Stimulated activated CD4-positive, alpha-beta T cell treated with anti-CD3 and anti-CD28 coated beads, Interleukin-1b, Interleukin-23, amount 100 ng/mL, for 4 hours (primary cell): ENCODE measurements at regions not wholly inside any gene's neighbourhood (a gene's known extent, or its start where the extent isn't known, plus 50 kb on each side); places are given as distances from the start of the nearest gene placed in this dataset.
"Not testable (repeated sequence)": the region's sequence is repeated elsewhere in the genome, so short reads cannot be mapped to it uniquely, and the experiment has no call there.

Experiments
- DNase-seq, 2 donors: peaks; one replicate each; pipeline ENCODE4 v3.0.0-alpha.2; 2020; ENCODE audit warnings: low read depth in 2 of 2

DNA sequence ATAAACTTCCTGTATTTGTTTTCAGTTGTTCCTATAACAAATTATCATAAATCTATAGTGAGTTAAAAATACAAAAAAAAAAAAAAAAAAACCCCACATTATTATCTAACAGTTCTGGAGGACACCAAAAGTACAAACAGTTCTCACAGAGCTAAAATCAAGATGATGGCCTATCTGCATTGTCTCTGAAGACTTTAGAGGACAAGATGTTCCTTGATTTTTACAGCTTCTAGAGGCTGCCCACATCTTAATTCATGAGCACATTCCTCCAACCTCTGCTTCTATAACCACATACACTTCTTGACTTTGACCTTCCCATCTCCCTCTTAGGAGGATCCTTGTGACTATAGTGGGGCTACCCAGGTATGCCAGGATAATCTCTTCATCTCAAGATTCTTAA is 806.1 kb downstream of the LTN1 start:
- DNase-seq: no peak

DNA sequence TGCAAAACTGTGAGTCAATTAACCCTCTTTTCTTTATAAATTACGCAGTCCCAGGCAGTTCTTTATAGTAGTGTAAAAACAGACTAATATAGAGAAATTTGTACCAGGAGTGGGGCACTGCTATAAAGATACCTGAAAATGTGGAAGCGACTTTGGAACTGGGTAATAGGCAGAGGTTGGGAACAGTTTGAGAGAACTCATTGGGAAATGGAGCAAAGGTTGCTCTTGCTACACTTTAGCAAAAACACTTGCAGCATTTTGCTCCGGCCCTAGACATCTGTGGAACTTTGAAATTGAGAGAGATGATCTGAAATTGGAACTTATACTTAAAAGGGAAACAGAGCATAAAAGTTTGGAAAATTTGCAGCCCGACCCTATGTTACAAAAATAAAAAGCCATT is 810.9 kb downstream of the LTN1 start:
- DNase-seq: no peak

DNA sequence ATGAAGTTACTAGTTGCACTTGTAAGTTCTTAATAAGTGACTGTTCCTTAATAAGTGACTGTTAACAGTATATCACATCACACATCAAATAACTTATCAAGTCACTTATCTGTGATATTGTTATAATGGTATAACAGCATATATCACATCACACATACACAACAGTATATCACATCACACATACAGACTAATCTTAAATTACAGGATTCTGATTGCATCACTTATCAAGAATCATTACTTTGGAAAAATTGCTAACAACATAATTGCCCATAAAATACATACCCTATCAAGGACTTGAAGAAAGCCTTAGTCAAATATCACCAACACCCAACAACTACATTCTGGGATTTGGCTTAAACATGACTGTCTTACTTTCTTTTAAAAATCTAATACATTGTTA is 813.5 kb downstream of the LTN1 start:
- no peak for DNase-seq

DNA sequence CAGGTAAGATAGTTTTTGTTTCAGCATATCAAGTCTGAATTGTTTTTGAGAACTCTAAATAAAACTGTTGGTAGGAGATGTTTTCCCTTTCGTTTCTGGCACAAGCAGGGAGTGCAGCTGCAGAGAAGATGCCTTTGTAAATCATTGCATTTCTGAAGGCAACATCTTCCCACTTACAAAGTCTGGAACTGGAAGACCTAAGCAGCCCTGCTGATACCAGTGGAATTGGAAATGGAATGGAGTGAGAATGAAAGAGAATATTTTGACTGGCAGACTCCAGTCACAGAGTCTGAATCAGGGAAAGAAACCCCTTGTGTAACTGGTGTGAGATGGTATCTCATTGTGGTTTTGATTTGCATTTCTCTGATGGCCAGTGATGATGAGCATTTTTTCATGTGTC is 815.6 kb downstream of the LTN1 start:
- DNase-seq: no peak

DNA sequence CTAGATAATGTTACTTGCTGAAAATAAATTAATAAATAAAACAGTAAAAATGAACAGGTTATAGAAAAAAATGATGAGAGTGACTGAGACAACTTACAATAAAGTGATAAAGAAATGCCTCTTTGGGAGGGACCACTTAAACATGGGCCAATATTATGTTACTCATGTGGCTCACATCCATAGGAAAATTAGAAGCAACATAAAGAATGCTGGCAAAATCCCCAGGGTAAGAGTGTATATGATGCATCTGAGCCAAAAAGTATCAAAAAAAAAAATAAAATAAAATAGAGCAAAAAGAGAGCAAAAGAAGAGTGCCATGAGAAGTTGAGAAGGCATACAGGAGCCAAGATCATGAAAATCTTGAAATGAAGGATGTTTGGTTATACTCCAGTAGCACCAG is 818.0 kb downstream of the LTN1 start:
- no peak for DNase-seq

DNA sequence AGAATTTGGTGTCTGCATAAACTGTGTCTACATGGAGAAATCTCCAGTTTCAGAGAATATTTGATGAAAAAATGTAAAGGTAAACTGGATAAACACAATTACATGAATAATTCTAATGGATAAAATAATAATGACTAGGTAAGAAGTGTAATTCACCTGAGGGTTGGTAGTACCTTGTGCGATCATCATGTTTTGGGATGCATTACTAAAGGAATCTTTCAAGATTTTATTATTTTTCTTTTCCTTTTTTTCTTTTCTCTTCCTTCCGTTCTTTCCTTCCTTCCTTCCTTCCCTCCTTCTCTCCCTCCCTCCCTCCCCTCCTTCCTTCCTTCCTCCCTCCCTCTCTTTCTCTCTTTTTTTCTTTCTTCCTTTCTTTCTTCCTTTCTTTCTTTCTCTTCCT is 818.7 kb downstream of the LTN1 start:
- no peak for DNase-seq

DNA sequence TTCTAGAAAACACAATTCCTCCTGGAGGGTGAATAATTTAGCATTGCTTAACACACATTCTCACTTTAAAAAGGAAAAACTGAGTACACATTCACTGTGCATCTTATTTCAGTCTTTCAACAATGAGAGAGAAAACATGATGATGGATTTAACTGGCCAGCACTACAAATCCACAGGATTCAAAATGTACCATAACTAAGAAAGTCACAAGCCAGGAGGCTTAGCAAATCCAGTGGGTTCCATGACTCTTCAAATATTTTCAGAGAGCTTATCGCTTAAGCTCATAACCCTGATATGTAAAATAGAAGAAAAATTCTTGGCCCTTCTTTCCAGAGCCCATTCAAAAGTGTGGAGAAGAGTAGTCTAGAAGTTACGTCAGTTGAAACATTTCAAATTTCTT is 820.3 kb downstream of the LTN1 start:
- no peak for DNase-seq

DNA sequence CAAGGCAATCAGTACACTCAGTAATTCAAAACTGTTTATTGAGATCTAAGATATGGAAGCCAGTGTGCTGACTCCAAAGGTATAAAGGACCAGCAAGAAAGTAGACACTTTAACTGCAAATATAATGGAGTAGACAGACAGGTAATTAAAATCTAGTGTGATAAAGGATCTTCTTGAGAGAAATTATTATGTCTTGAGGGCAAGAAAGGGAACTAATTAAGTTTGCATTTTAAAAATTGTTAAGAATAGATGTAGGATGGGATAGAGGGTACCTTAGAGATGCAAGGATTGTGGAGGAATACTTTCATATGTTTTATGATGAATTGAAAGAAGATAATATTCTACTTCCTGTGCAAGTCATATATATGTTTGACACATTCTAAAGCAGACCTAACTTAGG is 825.3 kb downstream of the LTN1 start:
- no peak for DNase-seq

DNA sequence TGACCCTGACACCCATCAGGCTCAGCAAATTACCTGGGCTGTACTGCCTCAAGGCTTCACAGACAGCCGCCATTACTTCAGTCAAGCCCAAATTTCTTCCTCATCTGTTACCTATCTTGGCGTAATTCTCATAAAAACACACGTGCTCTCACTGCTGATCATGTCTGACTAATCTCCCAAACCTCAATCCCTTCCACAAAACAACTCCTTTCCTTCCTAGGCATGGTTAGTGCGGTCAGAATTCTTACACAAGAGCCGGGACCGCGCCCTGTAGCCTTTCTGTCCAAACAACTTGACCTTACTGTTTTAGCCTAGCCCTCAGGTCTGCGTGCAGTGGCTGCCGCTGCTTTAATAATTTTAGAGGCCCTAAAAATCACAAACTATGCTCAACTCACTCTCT is 828.2 kb downstream of the LTN1 start:
- not testable (repeated sequence) for DNase-seq

DNA sequence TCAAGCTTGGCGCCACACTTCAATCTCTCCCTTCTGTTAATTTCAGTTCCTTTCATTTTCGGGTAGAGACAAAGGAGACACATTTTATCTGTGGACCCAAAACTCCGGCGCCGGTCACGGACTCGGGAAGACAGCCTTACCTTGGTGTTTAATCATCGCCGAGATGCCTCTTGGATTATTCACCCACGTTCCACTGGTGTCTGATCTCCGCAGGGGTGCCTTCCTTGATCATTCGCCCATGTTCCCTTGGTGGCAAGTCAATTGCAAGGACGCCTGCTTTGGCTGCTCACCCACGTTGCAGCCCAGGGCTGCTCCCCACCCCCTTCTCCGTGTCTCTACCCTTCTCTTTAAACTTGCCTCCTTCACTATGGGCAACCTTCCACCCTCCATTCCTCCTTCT is 830.6 kb downstream of the LTN1 start:
- not testable (repeated sequence) for DNase-seq

DNA sequence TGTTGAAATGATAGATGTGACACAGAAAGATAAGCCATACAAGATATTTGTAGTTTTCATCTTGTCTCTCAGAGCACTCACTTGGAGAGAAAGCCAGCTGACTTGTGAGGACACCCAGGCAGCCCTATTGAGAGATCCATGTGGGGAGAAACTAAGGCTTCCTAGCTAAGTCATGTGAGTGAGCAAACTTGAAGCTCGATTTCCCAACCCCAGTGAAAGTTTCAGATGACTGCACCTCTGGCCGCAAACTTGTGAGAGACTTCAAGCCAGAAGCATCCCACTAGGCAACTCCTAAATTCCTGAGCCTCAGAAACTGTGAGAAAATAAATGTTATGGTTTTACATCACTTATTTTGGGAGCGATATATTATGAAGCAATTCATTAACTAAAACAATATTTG is 832.3 kb downstream of the LTN1 start:
- DNase-seq: no peak

DNA sequence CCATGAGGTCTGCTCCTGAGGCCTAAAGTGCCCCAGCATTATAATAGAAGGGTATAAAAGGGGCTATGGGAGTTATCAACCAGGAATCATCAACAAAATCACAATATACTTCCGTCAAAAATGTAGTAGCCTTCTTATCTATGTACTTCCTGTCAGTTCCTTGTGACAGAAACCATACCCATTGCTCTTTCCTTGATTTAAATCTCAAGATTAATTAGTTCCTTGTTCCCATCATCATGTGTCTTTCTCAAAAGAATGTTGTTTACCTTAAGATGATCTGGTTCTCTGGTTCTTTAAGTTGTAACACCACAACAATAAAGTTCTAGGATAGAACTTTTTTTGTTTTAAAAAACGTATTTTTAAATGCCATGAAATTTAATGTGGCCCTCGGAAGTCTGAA is 833.3 kb downstream of the LTN1 start:
- DNase-seq: no peak

DNA sequence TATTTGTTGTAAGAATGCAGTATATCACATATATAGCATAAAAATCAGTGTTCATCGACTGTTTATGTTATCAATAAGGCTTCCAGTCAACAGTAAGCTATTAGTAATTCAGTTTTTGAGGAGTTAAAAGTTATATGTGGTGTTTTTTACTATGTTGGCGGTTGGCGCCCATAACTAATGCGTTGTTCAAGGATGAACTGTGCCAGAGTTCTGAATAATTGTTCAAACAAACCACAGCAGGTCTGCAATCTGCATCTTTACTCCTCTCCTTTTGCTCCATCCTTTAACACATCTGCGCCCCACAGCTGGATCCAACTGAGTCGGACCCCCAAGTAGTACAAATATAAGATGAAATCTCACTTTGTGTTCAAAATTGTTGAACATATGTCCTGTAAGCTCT is 836.1 kb downstream of the LTN1 start:
- no peak for DNase-seq

DNA sequence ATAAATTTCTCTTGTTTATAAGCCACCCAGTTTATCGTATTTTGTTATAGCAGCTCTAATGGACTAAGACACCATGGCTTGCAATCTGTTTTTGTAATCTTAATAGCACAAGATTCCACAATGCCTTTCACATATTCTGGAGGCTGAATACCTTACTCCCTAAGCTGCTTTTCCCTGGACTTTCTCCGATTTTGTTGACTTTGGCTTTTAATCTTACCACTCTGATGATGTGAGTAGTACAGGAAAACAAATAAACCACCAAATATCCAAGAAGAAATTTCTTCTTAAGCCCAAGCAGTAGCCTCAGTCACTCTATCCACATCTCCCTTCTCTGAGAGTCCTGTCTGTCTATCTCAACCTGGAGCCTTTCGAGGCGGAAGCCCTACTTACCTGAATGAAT is 838.6 kb downstream of the LTN1 start:
- no peak for DNase-seq

DNA sequence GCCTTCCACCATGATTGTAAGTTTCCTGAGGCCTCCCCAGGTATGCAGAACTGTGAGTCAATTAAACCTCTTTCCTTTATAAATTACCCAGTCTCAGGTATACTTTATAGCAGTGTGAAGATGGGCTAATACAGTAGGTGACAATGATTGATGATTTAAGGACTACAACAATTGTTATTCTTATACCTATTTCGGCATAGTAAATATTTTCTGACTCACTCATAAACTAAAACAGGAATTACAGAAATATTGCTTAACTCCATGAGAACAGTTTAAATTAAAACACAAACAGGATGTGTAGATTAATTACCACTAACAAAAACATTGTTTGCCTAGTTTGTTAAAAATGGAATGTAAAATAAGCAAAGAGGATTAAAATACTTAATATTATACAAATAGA is 839.9 kb downstream of the LTN1 start:
- no peak for DNase-seq

DNA sequence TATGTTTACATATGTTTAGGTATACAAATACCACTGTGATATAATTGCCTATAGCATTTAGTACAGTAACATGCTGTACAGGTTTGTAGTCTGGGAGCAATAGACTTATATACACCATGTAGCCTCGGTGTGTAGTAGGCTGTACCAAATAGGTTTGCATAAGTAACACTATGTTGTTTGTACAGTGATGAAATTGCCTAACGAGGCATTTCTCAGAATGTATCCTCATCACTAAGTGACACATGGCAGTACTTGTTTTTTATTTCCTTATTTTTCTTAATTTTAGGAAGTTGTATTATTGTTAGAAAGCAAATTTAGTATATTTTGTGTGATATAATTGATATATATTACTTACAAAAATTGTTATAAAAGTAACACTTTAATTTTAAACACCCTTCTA is 840.9 kb downstream of the LTN1 start:
- DNase-seq: no peak

DNA sequence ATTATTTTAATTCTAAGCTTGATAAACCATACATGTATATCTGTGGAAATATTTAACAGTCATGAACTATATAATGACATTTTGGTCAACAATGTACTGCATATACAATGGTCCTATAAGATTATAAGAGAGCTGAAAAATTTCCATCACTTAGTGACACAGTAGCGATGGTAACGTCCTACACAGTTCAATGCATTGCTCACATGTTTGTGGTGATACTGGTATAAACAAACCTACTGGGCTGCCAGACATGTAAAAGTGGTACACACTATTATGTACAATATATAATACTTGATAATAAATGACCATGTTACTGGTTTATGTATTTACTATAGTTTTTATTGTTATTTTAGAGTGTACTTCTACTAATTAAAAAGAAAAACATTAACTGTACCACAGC is 841.9 kb downstream of the LTN1 start:
- DNase-seq: no peak

DNA sequence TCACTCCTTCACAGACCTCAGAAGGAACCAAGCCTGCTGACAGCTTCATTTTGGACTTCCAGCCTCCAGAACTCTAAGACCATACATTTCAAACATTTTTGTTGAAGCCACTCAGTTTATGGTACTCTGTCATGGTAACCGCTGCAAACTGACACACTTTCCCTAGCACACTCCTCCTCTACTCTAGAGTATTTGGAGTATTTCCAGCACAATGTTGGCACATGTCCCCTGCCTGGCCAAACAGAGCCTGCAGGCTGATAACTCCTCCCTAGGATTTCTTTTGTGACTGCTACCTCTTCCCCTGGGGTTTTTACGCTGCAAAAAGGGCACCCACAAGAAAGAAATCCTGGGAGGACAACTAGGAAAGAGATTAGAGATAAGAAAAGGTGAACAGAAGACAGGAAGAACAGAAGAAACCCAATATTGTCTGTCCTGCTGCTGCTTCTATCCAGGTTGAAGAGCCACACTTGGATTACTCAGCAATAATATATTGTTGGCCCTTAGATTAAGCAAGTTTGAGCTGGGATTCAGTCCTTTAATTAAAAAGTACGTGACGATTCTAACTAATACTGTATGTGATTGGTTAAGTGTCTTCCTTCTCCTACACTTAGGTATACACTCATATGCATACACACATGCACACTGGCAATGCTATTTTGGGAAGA is 844.1 kb downstream of the LTN1 start:
- DNase-seq: no peak

DNA sequence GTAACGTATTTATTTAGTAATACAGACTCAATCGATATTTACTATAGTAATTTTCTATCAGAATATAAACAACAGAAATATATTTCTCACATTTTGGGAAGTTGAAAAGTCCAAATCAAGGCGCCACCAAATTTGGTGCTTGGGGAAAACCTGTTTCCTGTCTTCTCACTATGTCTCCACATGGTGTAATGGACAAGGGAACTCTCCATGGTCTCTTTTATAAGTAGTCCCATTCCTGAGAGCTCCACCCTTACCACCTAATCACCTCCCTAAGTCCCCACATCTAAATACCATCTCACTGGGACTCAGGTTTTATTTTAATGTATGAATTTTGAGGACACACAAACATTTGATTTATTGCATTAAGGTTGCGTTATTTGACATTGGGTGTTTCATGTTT is 848.0 kb downstream of the LTN1 start:
- DNase-seq: no peak

DNA sequence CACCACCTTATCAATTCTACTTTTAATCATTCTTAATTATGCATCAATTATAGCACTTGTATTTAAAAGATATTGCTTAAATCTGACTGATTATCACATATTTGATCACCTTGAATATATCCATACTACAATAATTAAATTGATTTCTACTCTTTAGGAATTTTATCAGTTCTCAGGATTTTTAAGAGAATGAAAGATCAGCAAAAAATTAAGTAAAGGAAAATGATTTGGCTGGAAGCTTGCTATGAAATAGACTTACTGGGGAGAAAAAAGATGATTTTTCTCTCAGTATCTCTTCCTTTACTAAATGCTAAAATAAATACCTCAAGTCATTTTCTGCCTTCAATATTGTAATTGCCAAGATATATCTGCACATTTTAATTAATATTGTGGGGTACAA is 848.6 kb downstream of the LTN1 start:
- no peak for DNase-seq

DNA sequence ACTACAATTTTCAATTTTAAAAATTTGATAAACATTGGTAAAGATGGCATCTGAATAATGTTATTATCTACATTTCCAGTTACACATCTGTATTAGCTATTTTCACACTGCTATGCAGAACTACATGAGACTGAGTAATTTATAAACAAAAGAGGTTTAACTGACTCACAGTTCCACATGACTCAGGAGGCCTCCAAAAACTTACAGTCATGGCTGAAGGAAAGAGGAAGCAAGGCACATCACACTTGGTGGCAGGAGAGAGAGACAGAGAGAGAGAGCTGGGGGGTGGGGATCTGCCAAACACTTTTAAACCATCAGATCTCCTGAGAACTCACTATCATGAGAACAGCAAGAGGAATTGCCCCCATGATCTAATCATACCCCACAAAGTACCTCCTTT is 850.0 kb downstream of the LTN1 start:
- DNase-seq: no peak

DNA sequence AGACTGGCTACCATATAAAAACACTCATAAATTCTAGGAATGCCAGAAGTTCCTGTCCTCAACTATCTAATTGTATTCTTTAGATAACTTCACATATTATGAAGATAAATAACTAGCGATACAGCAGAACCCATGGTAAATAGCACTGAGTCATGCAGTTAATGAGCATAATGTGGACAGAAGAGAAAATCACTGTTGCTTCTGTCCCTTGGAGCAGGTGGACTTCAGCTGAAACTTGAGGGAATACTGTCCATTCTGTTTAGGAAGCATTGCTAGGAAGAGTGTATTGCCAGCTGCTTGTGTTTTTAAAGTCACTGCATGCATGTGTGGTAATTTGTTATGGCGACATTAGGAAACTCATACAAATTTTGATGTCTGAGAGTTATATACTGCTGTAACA is 854.4 kb downstream of the LTN1 start:
- no peak for DNase-seq

DNA sequence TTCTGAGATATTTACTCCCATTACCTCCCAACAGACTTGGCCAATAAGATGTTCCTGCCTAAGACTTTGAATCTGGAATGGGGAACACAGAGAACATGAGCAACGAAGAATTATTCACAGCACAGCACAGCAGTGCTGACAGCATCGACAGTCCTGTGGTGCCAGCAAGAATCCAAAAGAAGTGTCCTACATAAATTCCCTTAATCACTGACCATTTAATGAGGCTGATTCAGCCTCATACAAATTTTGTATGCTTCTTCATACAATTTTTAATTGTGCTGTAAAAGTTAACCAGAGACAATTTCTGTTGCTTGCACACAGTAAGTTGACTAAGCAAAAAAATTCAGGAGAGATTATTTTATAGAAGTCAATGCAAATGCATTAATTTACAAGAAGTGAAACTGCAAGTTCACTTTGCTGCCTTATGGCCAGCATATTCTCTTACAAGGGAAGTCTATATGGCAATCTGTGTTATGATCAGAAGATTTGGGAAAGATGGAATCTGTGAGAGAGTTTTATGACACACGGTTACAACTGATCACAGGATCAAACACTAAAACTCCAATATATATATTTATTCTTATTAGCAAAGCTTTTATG is 855.9 kb downstream of the LTN1 start:
- no peak for DNase-seq

DNA sequence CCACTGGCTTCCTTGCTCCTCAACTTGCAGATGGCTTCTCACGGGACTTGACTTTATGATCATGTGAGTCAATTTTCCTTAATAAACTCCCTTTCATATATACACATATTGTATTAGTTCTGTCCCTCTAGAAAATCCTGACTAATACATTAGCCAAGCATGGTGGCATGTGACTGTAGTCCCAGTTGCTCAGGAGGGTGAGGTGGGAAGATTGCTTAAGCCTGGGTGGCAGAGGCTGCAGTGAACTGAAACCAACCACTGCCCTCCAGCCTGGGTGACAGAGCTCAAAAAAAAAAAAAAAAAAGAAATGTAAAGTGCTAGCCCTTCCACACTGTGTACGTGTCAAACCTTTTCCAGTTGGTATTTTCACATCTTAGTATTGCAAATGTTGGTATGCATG is 857.0 kb downstream of the LTN1 start:
- DNase-seq: no peak
